Right lobe of liver (tissue), 6 donors: ENCODE measurements at regions not wholly inside any gene's neighbourhood (a gene's known extent, or its start where the extent isn't known, plus 50 kb on each side); places are given as distances from the start of the nearest gene placed in this dataset.
A peak's percentile ranks its signal among the peaks of the same experiment; 100 is the strongest.

Experiments
- ATAC-seq, 4 donors: fragments of 200-7000 bp; cut with Tn5 transposase; one replicate each; pipeline ENCODE4 v1.9.1; 2020; ENCODE audit warnings: mild to moderate bottlenecking in 4 of 4, moderate library complexity in 4 of 4
- DNase-seq, 3 donors: peaks; one replicate each; pipeline ENCODE4 v3.0.0-alpha.2; 2020
- H3K27ac ChIP-seq, 3 donors: fragments of 200-600 bp; one replicate each; pipeline ENCODE4 v1.8.0; 2022
- H3K27me3 ChIP-seq, 2 donors: fragments of 200-600 bp; one replicate each; pipeline ENCODE4 v1.8.0; 2022
- H3K36me3 ChIP-seq, 4 donors: fragments of 200-600 bp; sonication (generic) in 1 of 4; one replicate each; pipeline versions ENCODE4 v1.5.1 to v1.8.0; 2017 to 2022; ENCODE audit warnings: control low read depth in 1 of 4
- H3K4me1 ChIP-seq, 4 donors: fragments of 200-600 bp; sonication (generic) in 1 of 4; one replicate each; pipeline versions ENCODE4 v1.5.1 to v1.8.0; 2017 to 2022; ENCODE audit warnings: control low read depth in 1 of 4
- H3K4me3 ChIP-seq, 3 donors: fragments of 200-600 bp; one replicate each; pipeline ENCODE4 v1.8.0; 2022
- H3K9me3 ChIP-seq, 4 donors: fragments of 200-600 bp; sonication (generic) in 1 of 4; one replicate each; pipeline versions ENCODE4 v1.5.1 to v1.8.0; 2017 to 2022; ENCODE audit warnings: control low read depth in 1 of 4
- POLR2A ChIP-seq: fragments of 450-650 bp; IDR thresholded peaks from one replicate; pipeline ENCODE4 v1.6.1; 2017; ENCODE audit warnings: antibody characterized with exemption, mild to moderate bottlenecking
- whole genome bisulfite sequencing: methylation state at CpG from one replicate; pipeline ENCODE4 v1.1.6; 2018; ENCODE audit warnings: low coverage, low lambda C conversion rate; ENCODE audit not compliant: insufficient coverage; ENCODE audit errors: missing lambda C conversion rate; 5-methylcytosine and 5-hydroxymethylcytosine counted together
- intact Hi-C, 2 donors: fragments of 100-400 bp; cut with DNase I; formaldehyde crosslinking; loops; one replicate each; pipeline versions ENCODE4 v1.11.2 to v1.14.1; 2022
- TF ChIP-seq, protein P1 (sequence below), 4 donors: fragments of 200-600 bp in 3 of 4; fragments of 450-650 bp in 1 of 4; IDR thresholded peaks; one replicate each; pipeline versions ENCODE4 v1.5.1 to v1.8.0; 2016 to 2022; ENCODE audit warnings: antibody characterized with exemption in 4 of 4, mild to moderate bottlenecking in 2 of 4
- donor health status: DM: no; HTN: yes; CAD: no.
- donor health status: DM: no; HTN: no; CAD: no.
- donor health status: DM: no; HTN: no; CAD: no.
- donor health status: DM: no; HTN: yes; CAD: no.
- donor health status: DM: no; HTN: yes; CAD: no.

- no peaks in the 10 kb centered on the region for H3K36me3 ChIP-seq
- intact Hi-C loops = no loop called here
- peaks cover 0 to 7% (median 0%) of the 10 kb centered on the region in 4 donors for H3K4me1 ChIP-seq
- no peaks in the 10 kb centered on the region for H3K27me3 ChIP-seq
- H3K4me3 ChIP-seq = no peak overlapping the region
- DNase-seq = no peak
- H3K9me3 ChIP-seq = no peaks in the 10 kb centered on the region
- no peak overlapping the region for H3K27ac ChIP-seq
- WGBS = 73% methylated on average over 2 of the region's 2 CpGs
- ATAC-seq = peak in 1 of 4 donors; percentile 35
- no peak for TF ChIP-seq POLR2A
- TF ChIP-seq, protein P1, sequence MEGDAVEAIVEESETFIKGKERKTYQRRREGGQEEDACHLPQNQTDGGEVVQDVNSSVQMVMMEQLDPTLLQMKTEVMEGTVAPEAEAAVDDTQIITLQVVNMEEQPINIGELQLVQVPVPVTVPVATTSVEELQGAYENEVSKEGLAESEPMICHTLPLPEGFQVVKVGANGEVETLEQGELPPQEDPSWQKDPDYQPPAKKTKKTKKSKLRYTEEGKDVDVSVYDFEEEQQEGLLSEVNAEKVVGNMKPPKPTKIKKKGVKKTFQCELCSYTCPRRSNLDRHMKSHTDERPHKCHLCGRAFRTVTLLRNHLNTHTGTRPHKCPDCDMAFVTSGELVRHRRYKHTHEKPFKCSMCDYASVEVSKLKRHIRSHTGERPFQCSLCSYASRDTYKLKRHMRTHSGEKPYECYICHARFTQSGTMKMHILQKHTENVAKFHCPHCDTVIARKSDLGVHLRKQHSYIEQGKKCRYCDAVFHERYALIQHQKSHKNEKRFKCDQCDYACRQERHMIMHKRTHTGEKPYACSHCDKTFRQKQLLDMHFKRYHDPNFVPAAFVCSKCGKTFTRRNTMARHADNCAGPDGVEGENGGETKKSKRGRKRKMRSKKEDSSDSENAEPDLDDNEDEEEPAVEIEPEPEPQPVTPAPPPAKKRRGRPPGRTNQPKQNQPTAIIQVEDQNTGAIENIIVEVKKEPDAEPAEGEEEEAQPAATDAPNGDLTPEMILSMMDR (IDR thresholded peaks at IDR 0.05) = no peak
Measured at GRCh38 chr6:113774127-113774825, 82.9 kb upstream of the MARCKS start.

DNA sequence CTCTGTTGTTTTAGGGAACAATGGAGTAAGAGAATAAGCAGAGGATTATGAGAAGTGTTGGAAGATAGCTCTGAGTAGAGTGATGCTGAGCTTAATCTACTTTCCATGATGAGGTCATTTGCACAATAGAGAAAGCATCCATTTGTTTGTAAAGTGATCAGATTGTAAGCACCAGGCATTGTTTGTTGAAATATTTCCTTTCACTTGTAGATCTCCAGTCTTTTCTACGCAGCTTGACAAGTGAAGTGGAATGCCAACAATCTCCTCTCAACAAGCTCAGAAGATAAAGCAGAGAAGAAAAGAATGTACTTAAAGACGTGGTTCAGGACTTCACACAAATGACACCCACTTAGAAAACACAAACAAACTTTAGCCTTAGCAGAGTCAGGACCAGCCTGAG is 80.1 kb upstream of the MARCKS start:
- no peak overlapping the region for H3K27ac ChIP-seq
- H3K9me3 ChIP-seq = no peaks in the 10 kb centered on the region
- no peak overlapping the region for H3K4me3 ChIP-seq
- TF ChIP-seq POLR2A = no peak
- TF ChIP-seq, protein P1 (IDR thresholded peaks at IDR 0.05) = no peak
- H3K4me1 ChIP-seq = peaks cover 0 to 7% (median 0%) of the 10 kb centered on the region in 4 donors
- WGBS = 92% methylated on average over 2 of the region's 2 CpGs
- no peaks in the 10 kb centered on the region for H3K27me3 ChIP-seq
- no peak for DNase-seq
- H3K36me3 ChIP-seq = no peaks in the 10 kb centered on the region
- intact Hi-C loops = no loop called here
- no peak for ATAC-seq

DNA sequence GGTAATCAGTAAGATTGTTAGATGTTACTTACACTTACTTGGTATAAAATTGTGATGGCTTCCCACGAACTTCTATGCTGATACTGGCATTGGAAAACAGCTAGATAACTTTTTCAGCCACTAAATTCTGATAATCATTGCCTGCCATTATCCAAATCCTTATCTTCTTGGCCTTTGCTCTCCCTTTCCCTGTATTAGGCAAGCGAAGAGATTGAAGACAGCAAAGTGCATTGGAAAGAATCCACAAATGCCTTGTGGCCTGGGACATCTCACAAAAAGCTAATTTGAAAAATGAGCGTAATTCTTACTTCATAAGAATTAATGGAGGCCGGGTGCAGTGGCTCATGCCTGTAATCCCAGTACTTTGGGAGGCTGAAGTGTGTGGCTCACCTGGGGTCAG is 79.5 kb upstream of the MARCKS start:
- no peak overlapping the region for H3K27ac ChIP-seq
- H3K27me3 ChIP-seq = no peaks in the 10 kb centered on the region
- H3K4me1 ChIP-seq = peaks cover 0 to 7% (median 0%) of the 10 kb centered on the region in 4 donors
- no peak for TF ChIP-seq POLR2A
- TF ChIP-seq, protein P1 (IDR thresholded peaks at IDR 0.05) = no peak
- intact Hi-C loops = no loop called here
- DNase-seq = no peak
- no peaks in the 10 kb centered on the region for H3K36me3 ChIP-seq
- peak in 3 of 4 donors; percentile 23 to 70 (median 54) for ATAC-seq
- H3K4me3 ChIP-seq = no peak overlapping the region
- no peaks in the 10 kb centered on the region for H3K9me3 ChIP-seq
- WGBS = 43% methylated on average over 4 of the region's 4 CpGs

DNA sequence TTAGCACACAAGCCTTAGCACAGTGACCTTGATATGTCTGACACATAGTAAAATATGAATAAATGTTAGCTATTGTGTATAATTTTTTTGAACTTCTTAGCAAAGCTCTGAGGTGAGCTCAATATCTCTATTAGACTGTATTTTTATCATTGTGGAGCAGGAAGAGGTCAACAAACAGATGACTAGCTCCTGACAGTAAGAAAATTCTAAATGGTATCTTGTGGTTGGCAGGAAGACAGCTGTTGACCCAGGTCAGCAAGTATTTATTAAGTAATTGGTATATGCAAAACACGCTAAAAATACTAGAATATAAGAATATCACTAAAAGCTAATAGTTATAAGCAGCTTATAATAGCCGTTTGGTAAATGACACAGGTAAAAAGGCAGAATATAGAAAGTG is 77.5 kb upstream of the MARCKS start:
- 76% methylated on average over 2 of the region's 2 CpGs for WGBS
- no peaks in the 10 kb centered on the region for H3K9me3 ChIP-seq
- TF ChIP-seq, protein P1 (IDR thresholded peaks at IDR 0.05) = no peak
- no peak for TF ChIP-seq POLR2A
- no peak overlapping the region for H3K27ac ChIP-seq
- H3K4me3 ChIP-seq = no peak overlapping the region
- no peak for DNase-seq
- H3K27me3 ChIP-seq = no peaks in the 10 kb centered on the region
- no peak for ATAC-seq
- intact Hi-C loops = no loop called here
- H3K4me1 ChIP-seq = peaks cover 0 to 7% (median 0%) of the 10 kb centered on the region in 4 donors
- H3K36me3 ChIP-seq = no peaks in the 10 kb centered on the region

- Histone ChIP-seq H3K36me3 (no peaks in the 10 kb centered on the region), H3K27me3 (no peaks in the 10 kb centered on the region), H3K9me3 (no peaks in the 10 kb centered on the region)
Measured at GRCh38 chr6:113782636-113783035, 74.5 kb upstream of the MARCKS start.

More at GRCh38 chr6:113782636-113783035, 74.5 kb upstream of the MARCKS start:
- DNase-seq (no peak), ATAC-seq (no peak)
- intact Hi-C loops = no loop called here
- TF ChIP-seq POLR2A = no peak
- TF ChIP-seq, protein P1 (IDR thresholded peaks at IDR 0.05) = no peak
- Histone ChIP-seq H3K4me1 (peaks cover 0 to 3% (median 0%) of the 10 kb centered on the region in 4 donors), H3K4me3 (no peak overlapping the region), H3K27ac (no peak overlapping the region)
